ENCODE measurements at regions not wholly inside any gene's neighbourhood (a gene's known extent, or its start where the extent isn't known, plus 50 kb on each side); places are given as distances from the start of the nearest gene placed in this dataset.
"Not testable (repeated sequence)": the region's sequence is repeated elsewhere in the genome, so short reads cannot be mapped to it uniquely, and the experiment has no call there.

DNA sequence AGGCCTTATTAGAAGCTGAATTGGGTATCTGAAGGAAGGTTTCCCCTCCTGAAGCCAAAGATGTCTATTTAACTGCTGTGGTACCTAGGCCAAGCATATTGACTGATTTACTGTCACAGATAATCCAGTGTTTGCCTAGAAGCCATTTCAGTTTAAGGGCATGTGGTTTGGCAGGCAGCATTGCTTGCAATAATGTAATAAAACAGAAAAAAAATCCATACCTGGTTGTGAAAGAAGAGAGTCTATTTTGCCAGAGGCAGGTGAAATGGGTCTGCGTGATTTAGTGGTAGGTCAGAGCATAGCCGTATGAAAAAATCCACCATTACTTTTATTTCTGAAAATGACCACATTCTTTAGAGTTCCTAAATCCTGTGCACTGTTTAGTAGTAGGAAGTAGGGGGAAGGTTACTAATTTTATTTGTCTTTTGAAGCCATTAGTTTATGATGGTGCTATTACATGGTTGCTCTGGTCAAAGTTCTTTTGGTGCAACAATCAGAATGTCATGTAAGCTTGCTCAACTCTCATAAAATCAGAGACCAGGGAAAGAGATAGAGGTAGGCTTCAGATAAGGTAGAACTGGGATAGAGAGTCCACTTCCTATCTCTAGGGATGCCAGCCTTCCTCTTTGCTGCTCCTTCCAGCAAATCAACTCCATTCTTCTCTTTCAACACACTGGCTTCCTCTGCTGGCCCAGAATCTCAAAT lies 343.4 kb downstream of the GPD2 start:
- no peak for DNase-seq (ENCODE audit: low spot score)

DNA sequence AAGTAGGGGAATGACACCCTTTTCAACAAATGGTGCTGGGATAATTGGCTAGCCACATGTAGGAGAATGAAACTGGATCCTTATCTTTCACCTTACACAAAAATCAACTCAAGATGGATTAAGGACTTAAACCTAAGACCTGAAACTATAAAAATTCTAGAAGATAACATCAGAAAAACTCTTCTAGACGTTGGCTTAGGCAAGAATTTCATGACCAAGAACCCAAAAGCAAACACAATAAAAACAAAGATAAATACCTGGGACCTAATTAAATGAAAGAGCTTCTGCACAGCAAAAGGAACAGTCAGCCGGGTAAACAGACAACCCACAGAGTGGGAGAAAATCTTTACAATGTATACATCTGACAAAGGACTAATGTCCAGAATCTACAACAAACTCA lies 345.5 kb downstream of the GPD2 start:
- not testable (repeated sequence) for DNase-seq (ENCODE audit: low spot score)

DNA sequence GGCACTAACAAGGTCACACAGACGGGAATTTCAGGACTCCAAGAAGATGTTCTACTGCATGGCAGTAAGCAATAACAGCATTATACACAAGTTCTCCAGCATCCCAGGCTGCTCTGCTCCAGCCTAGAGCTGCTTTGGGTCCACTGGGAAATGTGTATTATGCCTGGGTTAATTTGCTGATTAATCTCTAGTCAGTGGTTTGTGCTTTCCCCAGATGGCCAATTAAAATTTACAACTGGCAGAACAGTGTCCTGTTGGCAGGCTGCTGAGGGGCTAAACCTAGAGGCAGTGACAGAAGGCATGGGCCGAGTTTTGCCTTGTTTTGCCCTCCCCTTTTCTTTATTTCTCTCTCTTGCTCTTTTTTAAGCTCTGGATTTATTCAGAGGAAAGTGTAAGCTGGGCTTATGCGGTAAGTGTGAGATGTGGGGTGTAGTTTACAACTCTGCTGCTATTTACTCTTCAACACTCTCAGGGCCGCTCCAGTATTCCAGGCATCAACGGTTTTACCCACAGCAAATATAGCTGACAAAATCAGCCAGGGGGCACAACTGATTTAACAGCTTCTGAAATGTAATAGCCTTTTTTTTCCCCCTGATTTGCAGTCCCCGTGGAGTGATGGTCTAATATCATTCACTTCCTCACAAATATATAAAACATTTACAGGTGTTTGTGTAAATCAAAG lies 348.0 kb downstream of the GPD2 start:
- DNase-seq (ENCODE audit: low spot score) = no peak

DNA sequence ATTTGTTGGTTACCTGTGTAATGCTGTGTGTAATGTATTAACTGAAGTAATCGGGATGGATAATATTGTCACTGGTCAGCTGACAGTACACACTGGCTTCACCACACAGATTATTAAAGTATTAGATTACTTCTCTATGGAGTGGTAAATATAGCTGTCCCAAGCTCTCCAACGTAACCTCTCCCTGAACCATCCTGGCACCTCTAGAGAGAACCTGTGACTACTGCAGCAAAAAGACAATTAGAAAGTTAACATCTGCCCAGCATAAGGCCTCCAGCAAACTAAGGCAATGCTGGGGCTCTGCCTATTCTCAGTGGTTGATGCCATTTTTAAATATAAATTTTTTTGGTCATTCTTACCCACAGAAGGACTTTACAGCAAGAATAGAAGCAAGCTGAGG lies 351.3 kb downstream of the GPD2 start:
- no peak for DNase-seq (ENCODE audit: low spot score)

DNA sequence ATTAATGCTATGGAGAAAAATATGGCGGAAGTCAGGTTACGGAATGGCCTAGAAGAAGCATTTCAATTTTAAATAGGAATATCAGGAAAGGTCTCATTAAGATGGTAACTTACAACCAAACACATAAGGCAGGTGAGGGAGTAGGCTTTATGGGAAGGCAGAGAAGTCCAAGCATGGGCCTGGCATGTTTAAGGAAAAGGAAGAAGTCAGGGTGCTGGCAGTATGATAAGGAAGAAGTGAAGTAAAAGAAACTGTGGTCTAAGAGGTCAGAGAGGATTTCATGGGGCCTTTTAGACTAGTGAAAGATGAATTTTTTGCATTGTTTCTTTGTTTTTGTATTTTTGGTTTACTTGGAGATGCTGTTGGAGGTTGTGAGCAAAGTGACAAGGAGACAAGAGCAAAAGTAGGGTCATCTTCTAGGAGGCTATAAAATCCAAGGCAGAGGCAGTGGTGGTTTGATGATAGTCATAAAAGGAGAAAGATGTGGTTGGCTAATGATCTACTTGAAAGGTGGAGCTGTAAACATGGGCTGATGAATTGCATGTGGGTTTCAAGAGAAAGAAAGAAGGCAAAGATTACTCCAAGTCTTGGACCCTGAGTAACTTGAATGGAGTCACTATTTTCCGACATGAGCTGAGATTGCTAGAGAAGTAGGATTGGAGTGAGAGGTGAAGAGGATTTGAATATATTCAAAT lies 354.3 kb downstream of the GPD2 start:
- DNase-seq (ENCODE audit: low spot score) = no peak

DNA sequence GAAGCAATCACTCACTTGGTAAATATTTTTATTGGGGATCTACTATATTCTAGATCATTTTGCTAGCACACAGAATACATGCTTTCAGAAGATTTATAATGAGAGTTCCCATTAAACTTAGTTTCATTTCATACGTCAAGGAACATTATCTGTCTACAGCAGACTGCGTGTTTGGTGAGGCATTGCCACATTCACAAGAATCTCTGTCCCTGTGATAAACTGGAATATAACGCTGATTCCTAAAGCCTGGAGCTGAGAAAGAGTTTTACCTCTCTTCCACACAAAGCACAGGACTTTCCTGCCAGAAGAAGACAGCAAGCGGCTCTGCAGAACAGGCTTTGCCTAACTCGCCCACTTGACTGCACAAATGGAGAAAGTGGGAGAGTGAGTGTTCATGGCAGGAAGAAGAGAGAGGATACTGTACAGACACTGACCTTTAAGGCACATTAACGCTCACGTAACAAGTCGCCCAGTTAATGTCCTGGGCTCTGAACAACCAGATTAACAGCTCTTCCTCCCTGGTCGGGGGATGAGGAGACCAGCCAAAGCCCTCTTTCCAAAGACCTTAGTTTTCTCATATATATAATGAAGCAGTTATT lies 356.2 kb downstream of the GPD2 start:
- no peak for DNase-seq (ENCODE audit: low spot score)

DNA sequence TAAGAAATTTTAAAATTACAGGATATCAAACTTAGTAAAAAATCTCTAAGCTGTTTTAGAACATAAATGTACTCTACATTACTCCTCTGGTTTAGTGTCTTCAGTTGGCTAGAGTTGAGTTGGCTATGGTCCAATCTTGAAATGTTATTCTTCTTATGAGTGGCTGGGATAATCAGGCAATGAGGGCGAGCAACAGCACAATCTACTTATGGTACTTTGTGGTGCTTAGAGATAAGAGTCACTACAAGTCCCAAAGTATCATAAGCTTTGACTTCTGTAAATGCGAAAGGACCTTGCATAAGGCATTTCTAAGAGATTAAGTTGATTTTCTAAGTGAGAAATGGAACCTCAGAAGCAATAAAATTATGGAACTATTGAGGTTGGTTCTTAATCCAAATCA lies 361.7 kb downstream of the GPD2 start:
- DNase-seq (ENCODE audit: low spot score) = no peak

DNA sequence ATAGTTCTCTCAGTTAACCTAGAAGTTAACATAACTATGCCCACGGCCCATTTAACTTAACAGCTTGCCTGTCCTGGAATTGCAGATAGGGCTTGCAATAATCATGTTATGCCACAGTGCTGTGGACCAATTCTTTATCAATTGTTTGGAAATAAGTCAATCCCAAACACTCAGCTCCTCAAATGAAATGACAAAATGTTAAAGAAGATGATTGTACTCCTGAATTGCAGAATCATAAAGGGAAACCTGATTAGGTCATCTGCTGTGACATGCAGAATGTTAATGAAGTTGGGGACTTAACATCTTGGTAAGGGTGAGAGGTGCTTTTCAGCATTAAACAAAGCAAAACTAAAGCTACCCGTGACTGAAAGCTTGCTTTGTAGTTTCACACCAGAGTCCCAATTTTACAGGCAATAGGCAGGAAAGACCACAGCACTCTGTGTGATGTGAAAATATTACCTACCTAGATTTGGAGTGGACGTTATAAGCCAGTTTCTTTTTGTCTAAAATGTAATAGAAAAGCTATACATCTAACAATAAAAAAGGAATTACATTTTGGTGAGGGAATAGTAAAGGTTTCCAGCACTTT lies 364.0 kb downstream of the GPD2 start:
- DNase-seq (ENCODE audit: low spot score) = no peak

DNA sequence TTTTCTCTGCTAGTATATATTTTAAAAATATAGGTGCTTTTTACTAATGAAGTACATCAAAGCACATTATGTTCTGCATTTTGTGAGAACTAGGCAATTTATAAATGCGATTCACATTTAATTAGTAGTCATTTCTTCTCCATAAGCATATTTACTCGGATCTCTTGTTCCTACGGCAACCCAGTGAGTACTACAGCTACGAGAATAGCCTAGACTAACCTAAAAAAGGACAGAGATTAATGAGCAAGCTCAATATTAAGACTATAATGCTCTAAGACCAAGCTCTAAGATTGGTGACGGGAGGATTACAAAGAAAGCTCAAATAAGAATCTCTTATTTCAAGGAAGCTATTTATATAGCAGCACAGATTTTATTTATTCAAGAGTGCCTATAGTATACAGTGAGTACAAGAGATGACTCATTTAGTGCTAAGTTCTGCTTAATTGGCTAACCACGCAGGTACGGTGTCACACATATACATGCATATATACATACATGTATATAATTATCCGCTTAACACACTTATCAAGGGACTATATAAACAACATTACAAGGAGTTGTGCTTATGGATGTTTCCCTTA lies 364.7 kb downstream of the GPD2 start:
- DNase-seq (ENCODE audit: low spot score) = no peak

DNA sequence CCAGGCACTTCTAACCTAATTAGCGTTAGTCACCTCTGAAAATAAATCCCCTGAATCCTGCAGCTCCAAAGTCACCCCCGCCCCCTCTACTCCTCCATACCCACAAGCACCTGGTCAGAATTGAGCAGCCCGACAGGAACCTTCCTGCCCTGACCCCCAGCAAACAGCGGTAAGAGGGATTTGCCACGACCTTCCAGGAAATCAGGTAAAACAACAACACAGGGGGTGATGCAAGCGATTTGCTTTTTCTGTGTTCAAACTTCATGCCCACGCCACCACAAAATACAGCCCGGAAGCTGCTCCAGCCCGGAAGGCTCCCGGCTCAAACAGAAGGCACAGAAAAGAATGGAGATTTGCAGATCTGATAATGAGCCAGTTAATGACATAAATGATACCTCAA lies 367.1 kb downstream of the GPD2 start:
- no peak for DNase-seq (ENCODE audit: low spot score)

DNA sequence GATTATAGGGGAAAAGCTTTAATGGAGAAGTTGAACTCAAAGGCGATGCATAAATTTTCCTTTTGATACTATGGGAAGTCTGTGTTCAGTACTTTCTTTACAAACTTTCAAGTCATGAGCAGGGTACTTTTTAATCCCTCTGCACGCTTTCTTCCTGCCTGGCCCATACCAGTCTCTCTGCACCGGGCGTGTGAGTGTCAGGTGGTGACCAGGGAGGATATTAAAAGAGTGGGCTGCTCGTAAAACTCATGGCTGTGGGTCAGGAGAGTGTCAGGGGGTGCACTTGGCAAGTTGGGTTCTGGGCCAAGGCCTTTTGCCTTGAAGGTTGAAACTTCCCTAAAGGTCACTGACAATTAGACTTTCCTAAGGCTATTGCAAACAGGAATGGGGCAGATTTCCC lies 367.8 kb downstream of the GPD2 start:
- DNase-seq (ENCODE audit: low spot score) = no peak

DNA sequence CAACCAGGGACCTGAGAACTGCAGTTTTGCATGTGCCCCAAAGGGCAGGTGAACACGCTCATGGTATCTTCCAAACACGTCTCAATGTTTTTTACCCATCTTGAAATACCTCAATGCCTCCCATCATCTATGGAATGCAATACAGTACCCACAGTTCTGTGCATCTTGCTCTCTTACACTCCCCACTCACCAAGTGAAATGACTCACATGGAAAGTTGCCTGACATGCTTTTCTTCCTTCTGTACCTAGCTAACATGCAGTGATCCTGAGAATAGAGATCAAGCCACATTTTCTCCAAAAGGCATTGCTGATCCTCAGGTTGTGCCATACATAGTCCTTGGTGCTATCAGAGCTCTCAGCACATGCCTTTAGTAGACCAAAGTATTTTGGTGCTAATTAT lies 373.9 kb downstream of the GPD2 start:
- DNase-seq (ENCODE audit: low spot score) = no peak

DNA sequence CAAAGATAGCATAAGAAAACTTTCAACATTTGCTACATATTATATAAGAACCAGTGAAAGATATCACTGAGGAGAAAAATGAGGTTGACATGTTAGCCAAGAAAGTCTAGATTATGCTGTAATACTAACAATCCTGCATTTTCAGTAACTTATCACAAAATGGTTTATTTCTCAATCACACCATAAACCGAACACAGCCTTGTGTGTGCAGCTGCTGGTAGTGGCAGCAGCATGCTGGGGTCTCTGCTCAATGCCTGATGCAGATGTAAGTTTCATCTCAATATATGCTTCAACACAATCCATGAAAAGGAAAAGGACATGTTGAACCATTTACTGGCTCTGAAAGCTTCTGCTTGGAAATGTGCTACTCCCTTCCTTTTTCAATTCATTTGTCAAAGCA lies 376.3 kb downstream of the GPD2 start:
- DNase-seq (ENCODE audit: low spot score) = no peak

DNA sequence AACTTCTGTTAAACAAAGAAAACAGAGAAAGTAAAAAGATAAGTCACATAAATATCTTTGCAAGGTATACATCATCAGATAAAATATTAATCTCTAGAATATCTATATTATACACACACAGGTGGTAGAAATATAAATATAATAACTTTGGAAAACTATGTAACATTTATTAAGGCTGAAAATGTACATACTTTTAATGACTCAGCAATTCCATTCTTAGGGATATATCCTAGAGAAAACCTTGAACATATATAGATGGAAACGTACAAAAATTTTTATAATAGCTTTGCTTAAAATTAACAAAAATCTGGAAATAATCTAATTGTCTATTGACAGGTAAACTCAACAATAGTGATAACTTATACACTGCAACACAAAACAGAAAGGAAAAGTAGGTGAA lies 381.3 kb downstream of the GPD2 start:
- DNase-seq (ENCODE audit: low spot score) = no peak

DNA sequence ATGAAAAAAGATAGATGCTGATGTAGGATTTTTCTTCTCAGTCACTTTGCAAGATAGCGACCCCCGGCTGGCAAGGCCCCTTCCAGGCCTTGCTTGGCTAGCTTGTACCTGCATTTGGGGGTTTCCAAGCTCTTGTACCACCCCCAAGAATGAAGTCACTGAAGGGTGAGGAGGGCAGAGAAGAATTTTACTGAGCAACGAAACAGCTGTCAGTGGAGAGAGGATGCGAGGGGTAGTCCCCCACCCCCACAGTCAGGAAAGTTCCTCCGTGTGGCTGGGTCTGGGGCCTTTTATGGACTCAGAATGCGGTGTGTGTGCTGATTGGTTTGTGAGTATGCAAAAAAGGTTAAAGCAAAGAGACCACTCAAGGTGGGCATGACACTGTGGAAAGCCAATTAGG lies 382.0 kb downstream of the GPD2 start:
- no peak for DNase-seq (ENCODE audit: low spot score)

DNA sequence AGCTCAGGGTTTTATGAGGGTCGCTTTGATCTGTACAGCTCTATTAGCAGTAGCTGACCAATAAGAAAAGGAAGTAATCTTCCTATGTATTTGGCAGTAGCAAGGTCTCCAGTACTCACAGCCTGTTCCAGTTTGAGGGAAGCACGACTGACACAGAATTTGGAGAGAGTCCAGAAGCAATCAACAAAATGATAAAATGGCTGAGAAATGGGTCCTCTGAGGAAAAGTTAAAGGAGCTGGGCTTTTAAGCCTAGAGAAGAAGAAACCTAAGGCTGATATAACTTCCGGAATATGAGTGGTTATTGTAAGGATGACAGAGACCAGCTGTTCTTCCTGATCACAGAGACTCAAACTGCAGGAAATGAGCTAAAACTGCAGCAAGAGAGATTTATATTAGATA lies 382.8 kb downstream of the GPD2 start:
- no peak for DNase-seq (ENCODE audit: low spot score)

DNA sequence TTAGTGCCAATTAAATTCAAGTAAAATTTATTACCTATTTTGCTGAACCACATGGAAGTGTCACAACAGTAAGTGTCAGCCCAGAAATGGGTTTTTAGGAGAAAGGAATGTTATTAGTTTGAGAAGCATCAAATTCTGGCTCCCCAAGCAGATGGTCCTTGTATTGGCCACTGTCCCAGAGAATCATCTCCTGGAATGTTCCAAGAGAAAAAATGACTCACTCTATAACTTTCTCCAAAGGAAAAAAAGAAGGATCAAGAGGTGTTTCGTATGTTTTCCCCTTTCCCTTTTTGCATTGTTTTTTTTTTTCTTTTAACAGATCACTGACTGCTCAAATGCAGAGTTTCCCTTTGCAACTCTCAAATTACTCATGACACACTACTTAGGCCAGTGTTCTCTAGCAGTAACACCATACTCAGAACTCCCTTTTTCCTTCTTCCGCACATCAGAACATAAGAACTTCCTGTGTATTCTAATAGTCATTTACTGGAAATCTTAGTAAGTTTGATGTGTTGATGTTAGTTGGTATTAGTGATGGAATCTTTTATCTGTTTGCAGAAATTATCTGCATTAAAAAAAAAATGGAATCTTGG lies 390.3 kb downstream of the GPD2 start:
- DNase-seq (ENCODE audit: low spot score) = no peak

DNA sequence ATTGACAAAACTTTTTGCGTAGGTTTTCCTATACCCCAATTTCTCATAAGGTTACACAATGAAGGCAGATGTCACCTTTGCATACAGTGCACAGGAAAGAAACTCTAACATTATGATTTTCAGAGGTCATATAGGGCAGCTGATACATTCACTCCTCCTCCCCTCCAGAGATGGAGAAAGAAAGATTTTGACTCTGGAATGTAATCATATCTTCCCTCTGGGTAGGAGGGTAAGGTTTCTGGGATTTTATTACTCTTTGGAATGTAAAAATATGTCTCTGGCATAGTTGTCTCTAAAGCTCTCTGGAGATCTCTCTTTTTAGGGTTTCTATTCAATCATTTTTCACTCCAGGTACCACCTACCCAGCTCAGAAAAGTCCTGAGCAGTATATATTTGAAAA lies 398.3 kb downstream of the GPD2 start:
- no peak for DNase-seq (ENCODE audit: low spot score)

DNA sequence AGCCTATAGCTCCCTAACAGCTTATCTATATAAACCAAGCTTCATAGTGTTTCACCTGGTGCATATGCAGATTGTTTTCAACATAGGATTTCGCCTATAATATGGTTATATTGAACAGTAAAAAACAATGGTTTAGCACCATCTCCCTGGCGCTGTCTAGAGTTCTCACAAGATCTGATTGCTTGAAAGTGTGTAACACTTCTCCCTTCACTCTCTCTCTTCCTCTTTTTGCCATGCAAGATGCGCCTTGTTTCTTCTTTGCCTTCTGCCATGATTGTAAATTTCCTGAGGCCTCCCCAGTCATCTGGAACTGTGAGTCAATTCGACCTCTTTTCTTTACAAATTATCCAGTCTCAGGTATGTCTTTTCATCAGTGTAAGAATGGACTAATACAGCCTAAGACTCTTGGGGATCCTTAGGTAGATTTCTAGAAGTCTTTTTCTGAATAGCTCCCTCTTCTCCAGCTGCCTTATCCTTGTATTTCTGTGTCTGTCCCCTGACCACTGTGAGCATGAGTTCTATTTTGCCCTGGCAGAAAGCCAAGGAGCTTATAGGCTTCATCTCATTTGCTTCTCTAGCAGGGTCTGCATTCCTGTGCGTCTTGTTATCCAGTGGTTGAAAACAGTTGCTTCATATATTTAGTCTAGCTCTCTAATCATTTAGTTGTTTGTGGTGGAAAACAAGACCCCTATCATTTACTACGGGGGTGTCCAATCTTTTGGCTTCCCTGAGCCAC lies 401.6 kb downstream of the GPD2 start:
- DNase-seq (ENCODE audit: low spot score) = no peak

DNA sequence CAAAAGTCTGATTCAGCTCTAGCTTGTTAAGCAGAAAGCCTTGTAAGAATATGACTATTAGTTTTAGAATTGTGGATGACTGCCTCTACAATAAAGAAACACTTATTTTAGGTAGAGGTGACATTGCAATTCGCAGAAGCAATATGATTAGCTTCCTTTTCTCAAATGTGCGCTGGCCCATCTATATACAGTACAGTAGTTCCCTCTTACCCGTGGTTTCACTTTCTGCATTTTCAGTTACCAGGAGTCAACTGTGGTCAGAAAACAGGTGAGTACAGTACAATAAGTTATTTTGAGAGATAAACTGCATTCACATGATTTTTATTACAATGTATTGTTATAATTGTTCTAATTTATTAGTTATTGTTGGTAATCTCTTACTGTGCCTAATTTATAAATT lies 405.1 kb downstream of the GPD2 start:
- DNase-seq (ENCODE audit: low spot score) = no peak
